NCI-H2227 (cell line): ENCODE measurements at regions not wholly inside any gene's neighbourhood (a gene's known extent, or its start where the extent isn't known, plus 50 kb on each side); places are given as distances from the start of the nearest gene placed in this dataset.
A peak's percentile ranks its signal among the peaks of the same experiment; 100 is the strongest.
"Not testable (repeated sequence)": the region's sequence is repeated elsewhere in the genome, so short reads cannot be mapped to it uniquely, and the experiment has no call there.

Source experiments
- DNase-seq: peaks from one replicate; lab custom pipeline; 2025; ENCODE audit not compliant: unreplicated experiment; lab: John Stamatoyannopoulos, UW

- no peak for DNase-seq
Observed at GRCh38 chr4:166153548-166153947, 280.5 kb downstream of the TLL1 start.

DNA sequence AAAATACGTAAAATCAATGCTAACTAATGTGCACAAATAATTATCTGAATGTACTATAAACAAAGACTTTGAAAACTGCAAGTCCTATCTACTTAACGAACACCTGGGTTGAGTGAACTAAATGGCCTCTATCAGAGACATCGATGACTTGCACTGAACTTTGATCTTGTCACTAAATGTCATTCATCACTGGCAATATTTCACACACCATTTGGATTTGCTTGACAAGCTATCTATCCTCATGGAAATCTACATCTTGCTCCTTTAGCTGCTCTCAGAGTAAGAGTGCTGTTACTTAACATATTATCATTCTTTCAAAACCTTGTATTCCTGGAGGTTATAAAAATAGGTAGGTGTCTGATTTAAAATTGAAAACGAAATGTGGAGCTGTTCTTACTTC lies 289.3 kb downstream of the TLL1 start:
- DNase-seq = no peak

GRCh38 chr4:166165829-166166420 lies 292.9 kb downstream of the TLL1 start:
- DNase-seq = peak; percentile 66

GRCh38 chr4:166169111-166169510 lies 296.1 kb downstream of the TLL1 start:
- no peak for DNase-seq

- DNase-seq = no peak
Observed at GRCh38 chr4:166172619-166173018, 299.6 kb downstream of the TLL1 start.

- DNase-seq = no peak
Observed at GRCh38 chr4:166174717-166175490, 301.9 kb downstream of the TLL1 start.

GRCh38 chr4:166182145-166182544 lies 309.1 kb downstream of the TLL1 start:
- no peak for DNase-seq

DNA sequence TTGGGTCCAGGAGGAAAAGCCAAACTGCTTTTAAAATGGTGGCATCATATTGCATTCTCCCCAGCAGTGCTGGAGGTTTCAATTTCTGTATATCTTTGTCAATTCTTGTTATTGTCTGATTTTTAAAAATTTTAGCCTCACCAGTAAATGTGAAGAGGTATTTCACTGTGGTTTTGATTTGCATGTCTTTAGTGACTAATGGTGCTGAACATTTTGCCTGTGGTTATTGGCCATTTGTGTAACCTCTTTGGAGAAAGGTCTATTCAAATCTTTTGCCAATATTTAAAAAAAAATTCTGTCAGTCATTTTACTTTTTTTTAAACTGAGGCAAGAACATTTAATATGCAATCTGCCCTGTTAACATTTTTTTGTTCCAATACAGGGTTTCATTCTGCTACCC lies 322.1 kb downstream of the TLL1 start:
- DNase-seq = no peak

GRCh38 chr4:166197166-166197565 lies 324.1 kb downstream of the TLL1 start:
- no peak for DNase-seq

GRCh38 chr4:166198041-166198440 lies 325.0 kb downstream of the TLL1 start:
- no peak for DNase-seq

GRCh38 chr4:166198516-166199310 lies 325.7 kb downstream of the TLL1 start:
- no peak for DNase-seq

DNA sequence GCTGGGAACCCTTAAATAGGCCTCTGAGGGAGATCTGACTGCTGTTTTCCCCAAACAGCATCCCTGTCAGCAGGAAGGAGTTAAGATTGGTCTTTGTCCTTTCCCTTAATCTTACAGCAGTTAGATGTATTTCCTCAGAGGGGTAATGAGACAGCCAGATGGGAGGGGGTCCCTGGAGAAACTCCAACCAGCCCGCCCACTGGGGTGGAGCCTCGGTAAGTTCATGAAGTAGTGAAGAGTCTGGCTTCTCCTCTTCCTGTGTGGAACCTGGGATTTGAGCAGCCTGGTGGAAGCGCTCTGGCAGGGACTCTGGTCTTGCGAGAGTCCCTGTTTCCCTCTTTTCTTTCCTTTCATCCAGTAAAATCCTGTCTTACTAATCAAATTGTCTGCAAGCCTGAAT lies 330.0 kb downstream of the TLL1 start:
- DNase-seq = no peak

- not testable (repeated sequence) for DNase-seq
Observed at GRCh38 chr4:166212326-166212725, 339.3 kb downstream of the TLL1 start.

- no peak for DNase-seq
Observed at GRCh38 chr4:166222271-166222670, 349.2 kb downstream of the TLL1 start.

DNA sequence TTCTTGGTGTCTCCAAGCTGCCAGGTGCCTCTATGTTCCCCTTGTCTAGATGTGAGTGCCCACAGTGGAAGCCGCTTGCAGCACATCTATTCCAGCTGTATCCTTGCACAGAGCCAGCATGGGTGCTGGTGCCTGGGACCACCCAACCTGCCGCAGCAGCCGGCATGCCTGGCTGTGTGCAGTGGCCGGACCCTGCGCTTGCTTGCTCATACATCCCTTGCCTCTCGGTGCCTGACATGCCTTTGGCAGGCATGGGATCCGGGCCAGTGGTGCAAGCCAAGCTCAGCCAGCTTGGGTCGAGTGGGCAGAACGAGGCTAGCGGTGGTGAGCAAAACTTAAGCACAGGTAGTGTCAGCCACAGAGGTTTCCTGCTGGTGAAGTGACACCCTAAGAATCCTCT lies 355.1 kb downstream of the TLL1 start:
- no peak for DNase-seq

GRCh38 chr4:166229799-166230198 lies 356.8 kb downstream of the TLL1 start:
- DNase-seq = no peak

DNA sequence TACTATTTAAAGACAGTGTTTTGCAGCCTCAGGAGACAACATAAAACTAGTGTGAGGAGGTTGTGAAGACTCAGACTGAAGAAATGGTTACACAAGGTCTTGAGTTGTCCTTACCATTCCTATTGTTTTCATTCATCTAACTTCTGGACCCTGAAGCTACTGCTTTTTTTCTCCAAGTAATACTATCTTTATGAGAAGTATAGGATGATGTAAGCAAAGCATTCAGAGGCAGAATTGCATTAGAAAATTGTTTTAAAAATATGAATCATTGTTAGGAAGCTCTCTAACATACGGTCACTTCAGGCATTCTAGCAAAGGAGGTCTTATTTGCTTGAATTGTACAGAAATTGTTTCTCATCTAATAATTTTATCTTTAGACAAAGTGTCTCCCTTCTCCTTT lies 357.8 kb downstream of the TLL1 start:
- DNase-seq = no peak

DNA sequence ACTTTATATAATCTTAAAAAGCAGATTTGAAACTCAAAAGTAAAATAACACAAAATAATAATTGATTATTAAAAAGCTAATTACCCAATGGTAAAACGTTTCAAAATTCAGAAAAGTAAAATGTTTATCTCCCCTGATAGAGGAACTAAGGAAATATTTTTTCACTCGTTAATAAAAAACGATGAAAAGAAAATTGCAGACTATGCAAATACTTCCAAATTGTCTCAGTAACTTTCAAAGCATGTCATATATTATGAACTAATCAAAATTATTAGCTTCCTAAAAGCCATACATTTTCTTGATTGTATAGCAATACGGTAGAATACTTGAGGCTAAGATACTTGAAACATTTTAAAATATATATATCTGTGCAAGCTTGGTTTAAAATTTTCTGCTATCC lies 366.3 kb downstream of the TLL1 start:
- no peak for DNase-seq

DNA sequence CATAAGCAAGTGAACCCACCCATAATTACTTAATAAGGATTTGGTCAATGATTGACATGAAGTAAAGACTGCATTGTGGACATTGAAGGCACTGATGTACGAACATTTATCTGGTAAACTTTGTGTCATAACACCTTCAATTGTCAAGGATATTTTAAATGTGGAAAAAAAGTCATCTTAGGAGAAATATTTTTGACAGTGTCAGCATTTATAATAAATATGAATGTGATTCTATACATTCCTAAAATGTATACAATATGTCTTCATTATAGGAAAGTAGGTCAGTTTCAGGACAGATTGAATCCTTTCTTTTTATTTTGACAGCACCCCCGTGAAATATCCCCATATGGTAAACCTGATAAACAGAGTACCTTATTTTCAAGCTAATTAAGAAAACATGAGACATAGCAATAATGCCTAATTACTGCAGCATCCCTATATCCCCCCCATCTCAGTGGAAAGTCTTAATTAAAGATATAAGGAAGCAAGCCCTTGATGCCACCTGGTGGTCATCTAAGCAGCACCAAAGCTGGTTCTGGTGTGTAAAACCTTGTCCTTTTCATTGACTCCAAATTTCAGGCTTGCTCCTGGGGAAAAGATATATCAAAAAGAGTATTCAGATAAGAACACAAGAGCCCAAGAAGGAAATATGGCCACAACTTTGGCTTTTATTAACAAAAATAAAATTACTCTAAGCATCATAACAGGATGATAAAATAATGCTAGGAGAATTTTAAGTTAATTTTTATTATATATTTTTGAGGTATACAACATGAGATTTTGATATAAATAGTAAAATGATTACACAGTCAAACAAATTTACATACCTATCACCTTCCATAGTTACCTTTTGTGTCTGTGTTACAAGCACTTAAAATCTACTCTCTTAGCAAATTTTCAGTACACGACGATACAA lies 379.7 kb downstream of the TLL1 start:
- no peak for DNase-seq

GRCh38 chr4:166257276-166257675 lies 384.2 kb downstream of the TLL1 start:
- no peak for DNase-seq

- no peak for DNase-seq
Observed at GRCh38 chr4:166257891-166258290, 384.9 kb downstream of the TLL1 start.
